ENCODE measurements at regions not wholly inside any gene's neighbourhood (a gene's known extent, or its start where the extent isn't known, plus 50 kb on each side); places are given as distances from the start of the nearest gene placed in this dataset.

DNA sequence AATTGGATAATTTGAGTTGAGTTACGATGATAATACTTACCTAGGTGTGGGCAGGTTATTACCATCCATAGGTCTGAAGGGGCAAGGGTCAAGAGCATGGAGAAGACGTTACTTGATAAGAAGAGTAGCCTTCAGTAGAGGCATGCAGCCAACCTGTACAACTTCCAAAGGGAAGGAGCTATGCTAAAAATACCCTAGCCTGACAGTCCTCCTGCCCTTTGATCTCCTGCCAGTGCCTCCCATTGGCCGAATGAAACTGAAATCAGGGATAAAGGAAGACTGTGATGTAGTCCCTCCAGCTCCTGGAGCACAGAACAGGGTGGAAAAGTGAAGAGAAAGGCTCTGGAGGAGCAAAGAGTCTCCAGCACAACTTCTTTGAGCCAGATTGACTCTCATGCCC, 487.4 kb downstream of the ADCYAP1 start:
- TF ChIP-seq, protein P1, sequence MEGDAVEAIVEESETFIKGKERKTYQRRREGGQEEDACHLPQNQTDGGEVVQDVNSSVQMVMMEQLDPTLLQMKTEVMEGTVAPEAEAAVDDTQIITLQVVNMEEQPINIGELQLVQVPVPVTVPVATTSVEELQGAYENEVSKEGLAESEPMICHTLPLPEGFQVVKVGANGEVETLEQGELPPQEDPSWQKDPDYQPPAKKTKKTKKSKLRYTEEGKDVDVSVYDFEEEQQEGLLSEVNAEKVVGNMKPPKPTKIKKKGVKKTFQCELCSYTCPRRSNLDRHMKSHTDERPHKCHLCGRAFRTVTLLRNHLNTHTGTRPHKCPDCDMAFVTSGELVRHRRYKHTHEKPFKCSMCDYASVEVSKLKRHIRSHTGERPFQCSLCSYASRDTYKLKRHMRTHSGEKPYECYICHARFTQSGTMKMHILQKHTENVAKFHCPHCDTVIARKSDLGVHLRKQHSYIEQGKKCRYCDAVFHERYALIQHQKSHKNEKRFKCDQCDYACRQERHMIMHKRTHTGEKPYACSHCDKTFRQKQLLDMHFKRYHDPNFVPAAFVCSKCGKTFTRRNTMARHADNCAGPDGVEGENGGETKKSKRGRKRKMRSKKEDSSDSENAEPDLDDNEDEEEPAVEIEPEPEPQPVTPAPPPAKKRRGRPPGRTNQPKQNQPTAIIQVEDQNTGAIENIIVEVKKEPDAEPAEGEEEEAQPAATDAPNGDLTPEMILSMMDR (IDR thresholded peaks at IDR 0.05; ENCODE audit: borderline replicate concordance, control extremely low read depth, extremely low read depth, insufficient read depth, missing control alignments) = no peak
- in situ Hi-C loops (cut with MboI; ENCODE audit: low sequenced_read_pairs, unreplicated experiment) = no loop called here

DNA sequence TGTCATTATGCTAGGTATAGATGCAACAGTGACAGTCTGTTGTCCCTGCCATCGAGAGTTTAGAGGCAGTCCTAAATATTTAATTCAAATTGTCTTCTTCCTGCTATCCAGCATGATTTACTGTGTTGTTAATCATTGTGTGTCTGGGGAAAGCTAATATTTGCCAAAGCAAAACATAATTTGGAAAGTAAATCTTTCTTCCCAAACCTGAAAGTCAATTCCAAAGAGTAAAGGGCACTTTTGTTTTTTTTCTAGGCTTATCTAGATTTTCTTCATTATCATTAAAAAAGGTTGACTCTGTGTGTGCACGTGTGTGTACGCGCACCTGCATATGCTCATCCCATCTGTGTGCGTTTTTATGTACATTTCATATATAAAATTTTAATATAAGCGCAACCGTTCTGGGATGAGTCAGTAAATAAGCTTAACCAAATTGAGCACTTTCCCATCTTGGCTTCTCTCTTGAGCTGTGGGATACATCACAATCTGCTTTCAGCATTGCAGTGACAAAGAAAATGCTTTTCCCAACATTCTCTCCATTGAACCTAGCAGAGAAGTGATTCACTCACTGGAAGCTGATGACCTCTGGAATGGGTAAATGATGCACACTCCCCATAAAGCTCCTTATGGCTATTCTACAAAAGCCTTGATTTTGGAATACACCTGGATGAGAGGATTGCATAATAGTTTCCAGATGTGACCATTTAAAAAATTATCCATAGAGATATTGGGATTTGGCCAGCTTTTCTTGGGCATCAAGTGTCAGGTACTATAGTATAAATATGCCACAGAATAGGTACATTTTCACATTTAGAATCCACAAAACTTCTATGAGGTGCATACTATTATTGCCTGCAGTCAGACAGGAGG, 488.4 kb downstream of the ADCYAP1 start:
- in situ Hi-C loops (cut with MboI; ENCODE audit: low sequenced_read_pairs, unreplicated experiment) = no loop called here
- no peak for DNase-seq (ENCODE audit: low spot score)
- TF ChIP-seq, protein P1 (IDR thresholded peaks at IDR 0.05; ENCODE audit: borderline replicate concordance, control extremely low read depth, extremely low read depth, insufficient read depth, missing control alignments) = no peak

More for the DNA sequence above, 487.4 kb downstream of the ADCYAP1 start:
- DNase-seq (ENCODE audit: low spot score) = no peak

DNA sequence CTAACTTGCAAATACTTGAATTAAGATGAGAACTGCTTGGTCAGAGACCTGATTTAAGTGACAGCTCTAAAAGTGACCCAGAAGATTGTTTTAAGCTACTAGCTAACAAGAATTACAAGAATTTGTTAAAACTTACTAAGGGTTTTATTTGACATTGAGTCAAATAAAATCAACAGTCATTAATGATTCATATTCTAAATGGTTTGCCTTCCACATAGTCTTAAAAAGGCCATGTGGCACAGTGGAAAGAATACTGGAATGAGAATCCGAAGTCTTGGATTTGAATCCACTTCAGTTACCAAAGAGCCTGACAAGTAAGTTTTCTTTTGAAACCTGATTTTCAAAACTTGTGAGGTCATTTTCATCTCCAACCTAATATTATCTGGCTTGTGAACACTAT, 489.3 kb downstream of the ADCYAP1 start:
- no peak for DNase-seq (ENCODE audit: low spot score)
- TF ChIP-seq, protein P1 (IDR thresholded peaks at IDR 0.05; ENCODE audit: borderline replicate concordance, control extremely low read depth, extremely low read depth, insufficient read depth, missing control alignments) = no peak
- in situ Hi-C loops (cut with MboI; ENCODE audit: low sequenced_read_pairs, unreplicated experiment) = no loop called here

DNA sequence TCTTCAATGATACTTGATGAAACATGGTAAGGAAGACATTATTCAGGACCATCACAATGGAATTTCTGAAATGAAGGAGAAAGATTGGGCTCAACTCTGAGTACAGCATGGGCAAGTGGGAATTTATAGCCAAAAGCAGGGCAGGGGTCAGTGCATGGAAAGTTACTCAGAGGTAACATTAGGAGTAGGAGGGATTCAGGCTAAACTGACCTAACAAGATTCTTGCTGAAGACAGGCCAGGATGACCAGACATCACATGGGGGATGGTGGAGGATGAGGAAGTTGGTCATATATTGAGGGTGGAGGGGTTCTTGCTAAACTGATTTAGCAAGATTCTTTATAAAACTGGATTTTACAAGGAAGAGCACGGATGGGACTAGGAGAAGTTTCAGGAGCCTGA, 489.8 kb downstream of the ADCYAP1 start:
- DNase-seq (ENCODE audit: low spot score) = no peak
- in situ Hi-C loops (cut with MboI; ENCODE audit: low sequenced_read_pairs, unreplicated experiment) = no loop called here
- TF ChIP-seq, protein P1 (IDR thresholded peaks at IDR 0.05; ENCODE audit: borderline replicate concordance, control extremely low read depth, extremely low read depth, insufficient read depth, missing control alignments) = no peak

DNA sequence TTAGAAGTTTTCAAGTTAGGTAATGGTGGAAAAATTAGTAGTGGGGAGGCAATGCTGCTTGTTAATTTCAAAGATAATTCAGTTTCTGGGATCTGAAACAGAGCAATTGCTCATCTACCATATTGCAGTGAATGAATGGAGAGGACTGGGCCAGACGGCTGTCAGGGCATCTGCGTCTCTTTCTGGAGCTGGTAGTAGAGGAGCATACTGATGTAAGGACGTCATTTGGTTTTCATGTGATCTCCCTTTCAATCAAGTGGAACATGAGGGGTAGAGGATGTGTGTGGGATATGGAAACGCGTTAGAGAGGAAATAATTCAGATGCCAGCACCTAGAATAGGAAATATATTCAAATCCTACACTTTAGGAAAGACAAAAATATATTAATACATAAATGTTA, 490.3 kb downstream of the ADCYAP1 start:
- TF ChIP-seq, protein P1 (IDR thresholded peaks at IDR 0.05; ENCODE audit: borderline replicate concordance, control extremely low read depth, extremely low read depth, insufficient read depth, missing control alignments) = no peak
- in situ Hi-C loops (cut with MboI; ENCODE audit: low sequenced_read_pairs, unreplicated experiment) = no loop called here

DNA sequence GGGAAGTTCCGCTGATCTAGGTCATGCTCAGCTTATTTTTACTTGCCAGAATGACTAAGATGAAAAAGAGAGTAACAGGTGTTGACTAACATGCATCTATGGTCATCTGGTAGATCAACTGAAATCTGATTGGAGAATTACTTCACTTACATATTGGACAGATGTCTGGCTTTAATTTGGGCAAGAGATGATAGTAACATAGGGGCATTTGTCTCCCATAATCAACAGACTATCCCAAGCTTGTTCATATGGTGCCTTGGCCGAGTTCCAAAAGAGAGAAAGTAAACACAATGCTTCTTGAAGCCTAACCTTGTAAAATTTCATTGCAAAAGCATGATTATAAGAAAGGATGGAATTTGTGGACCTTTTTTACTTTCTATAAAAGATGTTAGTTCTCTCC, 503.7 kb downstream of the ADCYAP1 start:
- DNase-seq (ENCODE audit: low spot score) = no peak
- TF ChIP-seq, protein P1 (IDR thresholded peaks at IDR 0.05; ENCODE audit: borderline replicate concordance, control extremely low read depth, extremely low read depth, insufficient read depth, missing control alignments) = no peak
- in situ Hi-C loops (cut with MboI; ENCODE audit: low sequenced_read_pairs, unreplicated experiment) = no loop called here

More for the DNA sequence above, 490.3 kb downstream of the ADCYAP1 start:
- DNase-seq (ENCODE audit: low spot score) = no peak
